ENCODE measurements at regions not wholly inside any gene's neighbourhood (a gene's known extent, or its start where the extent isn't known, plus 50 kb on each side); places are given as distances from the start of the nearest gene placed in this dataset.
A peak's percentile ranks its signal among the peaks of the same experiment; 100 is the strongest.

DNA sequence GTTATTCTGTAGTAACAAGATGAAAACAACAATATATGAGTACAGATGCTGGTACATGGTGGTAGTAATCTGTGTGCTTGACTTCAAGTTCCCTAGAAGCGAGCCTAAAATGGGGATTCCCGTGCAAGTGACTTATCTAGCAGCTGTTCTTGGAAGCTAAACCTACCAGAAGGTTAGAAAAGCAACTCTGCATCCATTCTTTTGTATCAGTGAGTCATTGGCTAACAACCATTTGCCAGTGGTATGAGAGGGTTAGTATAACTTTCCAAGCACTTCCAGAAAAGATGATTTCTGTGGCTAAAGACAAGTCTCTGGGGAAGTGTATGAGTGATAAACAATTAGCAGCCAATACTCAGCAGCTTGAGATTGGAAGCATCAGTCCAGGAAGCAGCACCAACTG lies 787.7 kb upstream of the CDH6 start:
- Histone ChIP-seq H3K27ac (no peak overlapping the region), H3K36me3 (ENCODE audit: insufficient read depth) (no peaks in the 10 kb centered on the region), H3K4me1 (ENCODE audit: low read depth, poor library complexity, severe bottlenecking) (no peaks in the 10 kb centered on the region), H3K27me3 (ENCODE audit: insufficient read depth, low read depth) (no peaks in the 10 kb centered on the region), H4K20me1 (ENCODE audit: insufficient read depth) (no peaks in the 10 kb centered on the region), H3K9ac (no peak overlapping the region), H3K4me2 (no peak overlapping the region), H2AFZ (ENCODE audit: low read depth) (no peak overlapping the region), H3K79me2 (ENCODE audit: insufficient read depth, low read depth) (no peaks in the 10 kb centered on the region), H3K4me3 (IDR thresholded peaks at IDR 0.05; ENCODE audit: insufficient read depth, low read depth, low read length) (no peak overlapping the region)
- TF ChIP-seq, protein P1, sequence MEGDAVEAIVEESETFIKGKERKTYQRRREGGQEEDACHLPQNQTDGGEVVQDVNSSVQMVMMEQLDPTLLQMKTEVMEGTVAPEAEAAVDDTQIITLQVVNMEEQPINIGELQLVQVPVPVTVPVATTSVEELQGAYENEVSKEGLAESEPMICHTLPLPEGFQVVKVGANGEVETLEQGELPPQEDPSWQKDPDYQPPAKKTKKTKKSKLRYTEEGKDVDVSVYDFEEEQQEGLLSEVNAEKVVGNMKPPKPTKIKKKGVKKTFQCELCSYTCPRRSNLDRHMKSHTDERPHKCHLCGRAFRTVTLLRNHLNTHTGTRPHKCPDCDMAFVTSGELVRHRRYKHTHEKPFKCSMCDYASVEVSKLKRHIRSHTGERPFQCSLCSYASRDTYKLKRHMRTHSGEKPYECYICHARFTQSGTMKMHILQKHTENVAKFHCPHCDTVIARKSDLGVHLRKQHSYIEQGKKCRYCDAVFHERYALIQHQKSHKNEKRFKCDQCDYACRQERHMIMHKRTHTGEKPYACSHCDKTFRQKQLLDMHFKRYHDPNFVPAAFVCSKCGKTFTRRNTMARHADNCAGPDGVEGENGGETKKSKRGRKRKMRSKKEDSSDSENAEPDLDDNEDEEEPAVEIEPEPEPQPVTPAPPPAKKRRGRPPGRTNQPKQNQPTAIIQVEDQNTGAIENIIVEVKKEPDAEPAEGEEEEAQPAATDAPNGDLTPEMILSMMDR (conservative IDR thresholded peaks at IDR 0.05; ENCODE audit: low read depth, low read length), result no peak

DNA sequence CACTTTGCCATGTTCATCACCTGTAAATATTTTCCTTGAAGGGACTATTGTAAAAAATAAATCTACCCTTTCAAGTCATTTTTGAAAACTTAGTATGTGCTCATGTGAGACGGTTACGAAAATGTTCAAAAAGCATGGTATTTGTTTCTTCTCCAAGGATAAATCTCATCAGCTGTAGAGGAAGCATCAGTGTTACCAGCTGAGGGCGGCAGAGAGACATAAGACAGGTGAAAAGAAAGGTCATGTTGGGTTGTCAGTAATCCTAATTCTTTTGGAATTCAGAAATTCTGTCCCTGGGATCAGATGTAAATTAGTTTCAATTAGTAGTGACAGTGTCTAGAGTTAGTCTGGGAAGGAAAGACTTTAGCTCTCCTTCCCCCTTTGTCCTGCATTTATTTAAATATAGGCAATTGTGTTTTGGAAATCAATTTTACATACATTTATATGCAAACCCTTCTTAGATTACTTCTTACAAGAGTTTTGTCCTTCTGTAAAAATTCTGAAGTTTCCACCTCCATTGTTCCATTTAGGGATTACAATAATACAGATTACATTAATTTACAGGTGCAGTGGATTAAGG lies 791.9 kb upstream of the CDH6 start:
- Histone ChIP-seq H3K4me1 (ENCODE audit: low read depth, poor library complexity, severe bottlenecking) (no peaks in the 10 kb centered on the region), H2AFZ (ENCODE audit: low read depth) (no peak overlapping the region), H3K79me2 (ENCODE audit: insufficient read depth, low read depth) (no peaks in the 10 kb centered on the region), H3K9ac (no peak overlapping the region), H3K36me3 (ENCODE audit: insufficient read depth) (no peaks in the 10 kb centered on the region), H3K4me2 (peak overlapping the region; percentile 26), H4K20me1 (ENCODE audit: insufficient read depth) (no peaks in the 10 kb centered on the region), H3K4me3 (IDR thresholded peaks at IDR 0.05; ENCODE audit: insufficient read depth, low read depth, low read length) (no peak overlapping the region), H3K27me3 (ENCODE audit: insufficient read depth, low read depth) (no peaks in the 10 kb centered on the region), H3K27ac (no peak overlapping the region)
- TF ChIP-seq, protein P1 (conservative IDR thresholded peaks at IDR 0.05; ENCODE audit: low read depth, low read length), result peak; percentile 57

DNA sequence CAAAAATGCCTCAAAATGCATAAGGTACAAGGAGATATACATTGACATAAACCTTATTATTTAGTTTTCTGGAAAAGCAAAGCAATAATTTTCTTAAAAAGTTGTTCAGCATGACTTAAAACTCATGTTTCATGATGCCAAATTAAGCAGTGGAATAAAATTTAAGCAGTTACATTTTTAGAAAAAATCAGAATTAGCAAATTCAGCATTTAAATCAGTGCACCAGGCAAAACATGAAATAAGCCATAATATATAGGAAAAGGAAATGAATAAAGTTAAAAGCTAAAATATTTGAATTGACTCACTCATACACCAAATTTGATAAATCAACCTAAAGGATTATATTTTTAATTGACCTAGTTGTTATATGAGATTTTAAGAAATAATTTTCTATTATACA lies 795.1 kb upstream of the CDH6 start:
- Histone ChIP-seq H4K20me1 (ENCODE audit: insufficient read depth) (no peaks in the 10 kb centered on the region), H3K9ac (no peak overlapping the region), H3K4me1 (ENCODE audit: low read depth, poor library complexity, severe bottlenecking) (no peaks in the 10 kb centered on the region), H3K27ac (no peak overlapping the region), H3K4me3 (IDR thresholded peaks at IDR 0.05; ENCODE audit: insufficient read depth, low read depth, low read length) (no peak overlapping the region), H3K79me2 (ENCODE audit: insufficient read depth, low read depth) (no peaks in the 10 kb centered on the region), H3K27me3 (ENCODE audit: insufficient read depth, low read depth) (no peaks in the 10 kb centered on the region), H3K36me3 (ENCODE audit: insufficient read depth) (no peaks in the 10 kb centered on the region), H3K4me2 (no peak overlapping the region), H2AFZ (ENCODE audit: low read depth) (no peak overlapping the region)
- TF ChIP-seq, protein P1 (conservative IDR thresholded peaks at IDR 0.05; ENCODE audit: low read depth, low read length), result no peak

DNA sequence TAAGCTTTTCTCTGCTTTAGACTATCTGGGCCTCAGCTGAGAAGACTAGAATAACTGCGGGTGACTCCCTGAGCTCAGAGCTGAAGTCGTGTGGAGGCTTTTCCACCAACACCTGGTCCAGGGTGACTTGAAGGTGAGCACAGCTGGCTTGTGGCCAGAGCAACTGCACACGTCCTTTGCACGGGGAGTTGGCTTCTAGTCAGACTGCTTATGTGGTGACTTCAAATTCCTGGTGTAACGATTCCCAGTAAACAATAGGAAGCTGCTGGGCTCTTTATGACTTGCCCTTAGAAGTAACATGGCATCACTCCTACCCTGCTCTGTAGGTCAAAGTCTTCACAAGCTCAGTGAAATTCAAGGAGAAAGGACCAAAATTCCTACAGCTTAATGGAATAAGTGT lies 800.6 kb upstream of the CDH6 start:
- Histone ChIP-seq H4K20me1 (ENCODE audit: insufficient read depth) (no peaks in the 10 kb centered on the region), H3K4me2 (no peak overlapping the region), H3K4me1 (ENCODE audit: low read depth, poor library complexity, severe bottlenecking) (no peaks in the 10 kb centered on the region), H3K27ac (no peak overlapping the region), H3K79me2 (ENCODE audit: insufficient read depth, low read depth) (no peaks in the 10 kb centered on the region), H3K4me3 (IDR thresholded peaks at IDR 0.05; ENCODE audit: insufficient read depth, low read depth, low read length) (no peak overlapping the region), H2AFZ (ENCODE audit: low read depth) (no peak overlapping the region), H3K36me3 (ENCODE audit: insufficient read depth) (no peaks in the 10 kb centered on the region), H3K27me3 (ENCODE audit: insufficient read depth, low read depth) (no peaks in the 10 kb centered on the region), H3K9ac (no peak overlapping the region)
- TF ChIP-seq, protein P1 (conservative IDR thresholded peaks at IDR 0.05; ENCODE audit: low read depth, low read length), result no peak
